ENCODE measurements at regions not wholly inside any gene's neighbourhood (a gene's known extent, or its start where the extent isn't known, plus 50 kb on each side); places are given as distances from the start of the nearest gene placed in this dataset.
"Not testable (repeated sequence)": the region's sequence is repeated elsewhere in the genome, so short reads cannot be mapped to it uniquely, and the experiment has no call there.

DNA sequence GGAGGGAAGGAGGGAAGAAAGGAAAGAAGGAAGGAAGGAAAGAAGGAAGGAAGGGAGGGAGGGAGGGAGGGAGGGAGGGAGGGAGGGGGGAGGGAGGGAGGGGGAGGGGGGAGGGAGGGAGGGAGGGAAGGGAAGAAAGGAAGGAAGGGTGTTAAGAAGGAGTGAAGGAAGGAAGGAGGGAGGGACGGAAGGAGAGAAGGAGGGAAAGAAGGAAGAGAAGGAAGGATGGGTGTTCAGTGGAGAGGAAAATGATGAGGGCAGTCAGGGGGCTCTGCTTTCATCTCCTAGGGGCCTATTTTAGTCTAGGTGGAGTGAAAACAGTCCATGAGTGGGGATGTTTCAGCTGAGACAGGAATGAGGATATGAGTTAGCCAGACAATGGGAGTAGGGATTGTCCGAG, 357.0 kb upstream of the C16orf82 start:
- H3K27me3 ChIP-seq (ENCODE audit: control insufficient read depth, insufficient read depth, low read length) = no peaks in the 10 kb centered on the region
- no peak overlapping the region for H3K27ac ChIP-seq (ENCODE audit: low read depth, low read length)
- no peaks in the 10 kb centered on the region for H3K36me3 ChIP-seq (ENCODE audit: control insufficient read depth, insufficient read depth, low read length)
- H3K9ac ChIP-seq (ENCODE audit: low read depth, low read length) = no peak overlapping the region
- H3K4me3 ChIP-seq (ENCODE audit: low read depth, low read length) = no peak overlapping the region
- H3K4me1 ChIP-seq (ENCODE audit: control insufficient read depth, insufficient read depth, low read length) = peaks cover 5% of the 10 kb centered on the region
- H3K9me3 ChIP-seq (ENCODE audit: control insufficient read depth, insufficient read depth, low read length) = no peaks in the 10 kb centered on the region

DNA sequence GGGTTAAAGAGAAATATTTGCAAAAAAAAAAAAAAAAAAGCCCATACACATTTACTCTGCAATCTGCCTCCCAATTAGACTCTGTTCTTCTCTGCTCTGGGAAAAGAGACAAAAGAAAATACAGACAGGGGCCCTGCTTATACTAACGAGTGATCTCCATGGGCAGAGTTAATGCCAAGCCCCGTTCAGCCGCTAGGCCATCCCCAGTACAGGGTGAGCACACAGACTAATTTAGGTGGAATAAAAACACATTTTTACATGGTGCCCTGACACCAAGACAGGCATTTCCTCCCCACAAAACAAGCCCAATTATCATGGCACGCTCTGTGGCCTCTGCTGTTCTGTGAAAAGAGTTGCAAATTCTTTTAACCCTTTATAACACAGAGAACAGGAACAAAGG, 356.3 kb upstream of the C16orf82 start:
- Histone ChIP-seq H3K4me1 (ENCODE audit: control insufficient read depth, insufficient read depth, low read length) (peaks cover 5% of the 10 kb centered on the region), H3K9me3 (ENCODE audit: control insufficient read depth, insufficient read depth, low read length) (no peaks in the 10 kb centered on the region), H3K9ac (ENCODE audit: low read depth, low read length) (no peak overlapping the region), H3K27ac (ENCODE audit: low read depth, low read length) (no peak overlapping the region), H3K36me3 (ENCODE audit: control insufficient read depth, insufficient read depth, low read length) (no peaks in the 10 kb centered on the region), H3K27me3 (ENCODE audit: control insufficient read depth, insufficient read depth, low read length) (no peaks in the 10 kb centered on the region), H3K4me3 (ENCODE audit: low read depth, low read length) (no peak overlapping the region)

GRCh38 chr16:26712876-26713275, 353.9 kb upstream of the C16orf82 start:
- Histone ChIP-seq H3K4me1 (ENCODE audit: control insufficient read depth, insufficient read depth, low read length) (peaks cover 5% of the 10 kb centered on the region), H3K36me3 (ENCODE audit: control insufficient read depth, insufficient read depth, low read length) (no peaks in the 10 kb centered on the region), H3K9me3 (ENCODE audit: control insufficient read depth, insufficient read depth, low read length) (no peaks in the 10 kb centered on the region), H3K9ac (ENCODE audit: low read depth, low read length) (no peak overlapping the region), H3K27ac (ENCODE audit: low read depth, low read length) (no peak overlapping the region), H3K4me3 (ENCODE audit: low read depth, low read length) (no peak overlapping the region), H3K27me3 (ENCODE audit: control insufficient read depth, insufficient read depth, low read length) (no peaks in the 10 kb centered on the region)

DNA sequence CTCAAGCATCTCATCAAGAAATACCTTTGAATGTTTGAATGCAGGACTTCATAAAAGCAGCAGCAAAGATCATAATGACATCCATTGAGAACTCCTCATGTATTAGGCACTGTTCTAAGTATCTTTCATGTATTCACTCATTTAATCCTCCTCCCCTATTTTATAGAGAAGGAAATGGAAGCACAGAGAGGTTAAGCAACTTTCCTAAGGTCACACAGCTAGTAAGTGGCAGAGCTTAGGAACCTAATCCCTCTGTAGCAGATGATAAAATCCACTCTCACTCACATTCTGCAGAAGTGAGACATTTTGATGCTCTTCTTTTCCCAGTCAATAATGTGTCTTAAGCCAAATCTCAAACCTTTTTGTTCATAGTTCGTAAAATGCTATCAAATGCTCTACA, 350.8 kb upstream of the C16orf82 start:
- Histone ChIP-seq H3K9ac (ENCODE audit: low read depth, low read length) (no peak overlapping the region), H3K36me3 (ENCODE audit: control insufficient read depth, insufficient read depth, low read length) (no peaks in the 10 kb centered on the region), H3K27ac (ENCODE audit: low read depth, low read length) (no peak overlapping the region), H3K4me3 (ENCODE audit: low read depth, low read length) (no peak overlapping the region), H3K4me1 (ENCODE audit: control insufficient read depth, insufficient read depth, low read length) (no peaks in the 10 kb centered on the region; the same call in 1 of the 2 replicates), H3K27me3 (ENCODE audit: control insufficient read depth, insufficient read depth, low read length) (no peaks in the 10 kb centered on the region), H3K9me3 (ENCODE audit: control insufficient read depth, insufficient read depth, low read length) (no peaks in the 10 kb centered on the region)

DNA sequence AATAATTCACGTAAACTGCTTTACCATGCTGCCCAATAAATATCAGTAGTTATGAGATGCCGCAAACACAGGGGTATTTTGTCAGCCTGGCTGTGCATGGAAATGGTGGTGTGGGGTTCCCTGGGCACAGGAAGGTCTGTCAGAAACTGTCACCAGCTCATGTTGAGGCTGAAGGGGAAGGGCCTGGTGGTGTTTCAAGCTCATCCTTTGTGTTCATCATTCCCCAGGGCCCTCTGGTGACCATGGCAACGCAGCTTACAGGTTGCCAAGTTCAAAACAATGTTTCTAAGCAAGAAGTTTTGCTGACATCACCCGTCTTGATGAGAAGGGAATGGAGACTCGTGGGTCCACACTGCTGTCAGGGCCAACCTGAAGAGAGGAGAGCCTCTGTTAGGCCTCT, 348.9 kb upstream of the C16orf82 start:
- H3K9ac ChIP-seq (ENCODE audit: low read depth, low read length) = no peak overlapping the region
- no peak overlapping the region for H3K27ac ChIP-seq (ENCODE audit: low read depth, low read length)
- no peaks in the 10 kb centered on the region for H3K36me3 ChIP-seq (ENCODE audit: control insufficient read depth, insufficient read depth, low read length)
- H3K9me3 ChIP-seq (ENCODE audit: control insufficient read depth, insufficient read depth, low read length) = no peaks in the 10 kb centered on the region
- no peaks in the 10 kb centered on the region for H3K27me3 ChIP-seq (ENCODE audit: control insufficient read depth, insufficient read depth, low read length)
- H3K4me3 ChIP-seq (ENCODE audit: low read depth, low read length) = no peak overlapping the region
- no peaks in the 10 kb centered on the region; the same call in 1 of the 2 replicates for H3K4me1 ChIP-seq (ENCODE audit: control insufficient read depth, insufficient read depth, low read length)

- Histone ChIP-seq H3K4me1 (ENCODE audit: control insufficient read depth, insufficient read depth, low read length) (no peaks in the 10 kb centered on the region), H3K27ac (ENCODE audit: low read depth, low read length) (no peak overlapping the region), H3K9ac (ENCODE audit: low read depth, low read length) (no peak overlapping the region), H3K4me3 (ENCODE audit: low read depth, low read length) (no peak overlapping the region), H3K36me3 (ENCODE audit: control insufficient read depth, insufficient read depth, low read length) (no peaks in the 10 kb centered on the region), H3K9me3 (ENCODE audit: control insufficient read depth, insufficient read depth, low read length) (no peaks in the 10 kb centered on the region), H3K27me3 (ENCODE audit: control insufficient read depth, insufficient read depth, low read length) (no peaks in the 10 kb centered on the region)
Measured at GRCh38 chr16:26721290-26721689, 345.4 kb upstream of the C16orf82 start.

- H3K4me3 ChIP-seq (ENCODE audit: low read depth, low read length); H3K9ac ChIP-seq (ENCODE audit: low read depth, low read length); H3K27ac ChIP-seq (ENCODE audit: low read depth, low read length); H3K27me3 ChIP-seq (ENCODE audit: control insufficient read depth, insufficient read depth, low read length); H3K4me1 ChIP-seq (ENCODE audit: control insufficient read depth, insufficient read depth, low read length); H3K36me3 ChIP-seq (ENCODE audit: control insufficient read depth, insufficient read depth, low read length); H3K9me3 ChIP-seq (ENCODE audit: control insufficient read depth, insufficient read depth, low read length): not testable (repeated sequence)
Measured at GRCh38 chr16:26721957-26722356, 344.8 kb upstream of the C16orf82 start.

DNA sequence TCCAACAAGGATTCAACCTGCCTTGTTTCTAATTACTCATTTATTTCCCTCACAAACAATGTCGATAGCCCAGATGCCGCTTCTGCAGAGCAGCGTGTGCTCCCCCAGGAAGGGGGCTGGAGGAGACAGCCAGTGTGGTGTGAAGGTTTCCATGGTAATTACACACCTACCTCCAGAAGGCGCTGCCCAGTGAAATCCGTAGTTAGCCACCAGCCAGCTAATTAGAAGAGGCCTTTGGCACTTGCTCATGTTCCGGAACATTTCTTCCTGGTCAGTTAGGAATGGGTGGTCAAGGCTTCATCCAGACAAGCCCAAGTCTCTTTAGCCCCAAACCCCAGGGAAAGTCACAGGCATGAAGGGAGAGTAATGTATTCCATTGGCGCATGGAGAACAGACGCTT, 342.5 kb upstream of the C16orf82 start:
- Histone ChIP-seq H3K36me3 (ENCODE audit: control insufficient read depth, insufficient read depth, low read length) (no peaks in the 10 kb centered on the region), H3K9ac (ENCODE audit: low read depth, low read length) (no peak overlapping the region), H3K4me3 (ENCODE audit: low read depth, low read length) (no peak overlapping the region), H3K4me1 (ENCODE audit: control insufficient read depth, insufficient read depth, low read length) (no peaks in the 10 kb centered on the region), H3K27ac (ENCODE audit: low read depth, low read length) (no peak overlapping the region), H3K27me3 (ENCODE audit: control insufficient read depth, insufficient read depth, low read length) (no peaks in the 10 kb centered on the region), H3K9me3 (ENCODE audit: control insufficient read depth, insufficient read depth, low read length) (no peaks in the 10 kb centered on the region)

DNA sequence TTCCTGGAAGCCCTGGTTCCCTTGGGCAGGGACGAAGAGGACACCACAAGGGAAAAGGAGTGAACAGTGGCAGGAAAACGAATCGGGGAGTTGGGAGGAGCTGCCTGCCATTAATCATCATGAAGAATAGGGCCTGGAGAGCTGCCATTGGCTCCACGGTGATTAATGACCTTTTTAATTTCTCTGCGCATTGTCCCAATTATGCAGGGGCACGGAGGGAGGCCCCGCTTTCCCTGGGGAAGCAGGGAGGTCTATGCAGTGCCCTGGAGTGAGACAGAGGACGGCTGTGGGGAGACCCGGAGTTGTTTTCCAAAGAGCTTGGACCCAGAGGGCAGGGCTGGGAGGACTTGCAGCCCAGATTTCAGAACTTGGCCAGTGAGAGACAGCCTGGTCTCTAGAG, 338.9 kb upstream of the C16orf82 start:
- no peaks in the 10 kb centered on the region for H3K4me1 ChIP-seq (ENCODE audit: control insufficient read depth, insufficient read depth, low read length)
- H3K27ac ChIP-seq (ENCODE audit: low read depth, low read length) = no peak overlapping the region

DNA sequence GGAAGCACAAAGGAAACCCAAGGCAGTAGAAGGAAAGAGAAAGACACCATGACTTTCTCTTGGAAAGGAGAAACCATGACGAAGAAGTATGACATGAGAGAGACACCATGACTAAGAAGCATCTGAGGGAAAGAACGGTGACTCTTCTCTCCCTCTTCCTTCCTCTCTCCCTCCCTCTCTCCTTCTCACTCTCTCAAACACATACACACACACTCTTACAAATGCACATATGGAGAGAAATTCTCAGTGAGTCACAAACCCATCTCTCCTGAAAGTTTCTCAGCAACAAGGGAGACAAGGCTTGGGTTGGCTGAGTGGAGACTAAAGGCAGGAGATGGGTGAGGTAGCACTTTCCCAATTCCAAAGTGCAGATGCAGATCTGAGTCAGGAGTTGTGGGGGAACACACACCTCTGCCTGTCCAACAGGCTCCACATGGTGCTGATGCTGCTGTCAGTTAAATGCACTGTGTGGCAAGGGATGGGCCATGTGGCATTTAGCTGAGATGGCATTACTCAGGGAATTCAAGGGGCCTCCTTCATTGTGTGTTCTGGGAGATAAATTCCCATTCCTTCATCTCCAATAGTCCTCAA, 336.7 kb upstream of the C16orf82 start:
- Histone ChIP-seq H3K4me3 (ENCODE audit: low read depth, low read length) (no peak overlapping the region), H3K27me3 (ENCODE audit: control insufficient read depth, insufficient read depth, low read length) (no peaks in the 10 kb centered on the region), H3K9ac (ENCODE audit: low read depth, low read length) (no peak overlapping the region), H3K36me3 (ENCODE audit: control insufficient read depth, insufficient read depth, low read length) (no peaks in the 10 kb centered on the region), H3K9me3 (ENCODE audit: control insufficient read depth, insufficient read depth, low read length) (no peaks in the 10 kb centered on the region), H3K27ac (ENCODE audit: low read depth, low read length) (no peak overlapping the region), H3K4me1 (ENCODE audit: control insufficient read depth, insufficient read depth, low read length) (no peaks in the 10 kb centered on the region)

More for the DNA sequence above, 338.9 kb upstream of the C16orf82 start:
- H3K36me3 ChIP-seq (ENCODE audit: control insufficient read depth, insufficient read depth, low read length) = no peaks in the 10 kb centered on the region
- no peaks in the 10 kb centered on the region for H3K27me3 ChIP-seq (ENCODE audit: control insufficient read depth, insufficient read depth, low read length)
- H3K9me3 ChIP-seq (ENCODE audit: control insufficient read depth, insufficient read depth, low read length) = no peaks in the 10 kb centered on the region
- no peak overlapping the region for H3K9ac ChIP-seq (ENCODE audit: low read depth, low read length)
- H3K4me3 ChIP-seq (ENCODE audit: low read depth, low read length) = no peak overlapping the region

DNA sequence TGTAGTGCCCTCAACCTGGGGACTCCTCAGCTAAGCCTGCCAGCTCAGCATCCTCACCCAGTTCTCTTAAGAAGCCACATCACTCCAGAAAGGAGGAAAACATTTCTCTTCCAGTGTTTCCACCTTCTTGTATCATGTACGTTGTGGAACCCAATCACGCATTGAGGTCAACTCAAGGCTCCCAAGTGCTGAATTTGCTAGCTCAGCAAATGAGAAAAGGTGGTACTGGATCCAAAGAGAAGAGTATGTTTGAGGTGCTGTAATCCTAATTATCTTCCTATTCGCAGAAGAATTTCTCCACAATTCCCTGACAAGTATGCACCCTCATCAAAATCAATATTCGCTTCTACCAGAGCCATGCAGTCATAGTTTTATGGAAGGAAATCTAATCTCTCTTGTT, 335.0 kb upstream of the C16orf82 start:
- Histone ChIP-seq H3K36me3 (ENCODE audit: control insufficient read depth, insufficient read depth, low read length) (no peaks in the 10 kb centered on the region), H3K9me3 (ENCODE audit: control insufficient read depth, insufficient read depth, low read length) (no peaks in the 10 kb centered on the region), H3K4me3 (ENCODE audit: low read depth, low read length) (no peak overlapping the region), H3K4me1 (ENCODE audit: control insufficient read depth, insufficient read depth, low read length) (no peaks in the 10 kb centered on the region), H3K27me3 (ENCODE audit: control insufficient read depth, insufficient read depth, low read length) (no peaks in the 10 kb centered on the region), H3K27ac (ENCODE audit: low read depth, low read length) (no peak overlapping the region), H3K9ac (ENCODE audit: low read depth, low read length) (no peak overlapping the region)

DNA sequence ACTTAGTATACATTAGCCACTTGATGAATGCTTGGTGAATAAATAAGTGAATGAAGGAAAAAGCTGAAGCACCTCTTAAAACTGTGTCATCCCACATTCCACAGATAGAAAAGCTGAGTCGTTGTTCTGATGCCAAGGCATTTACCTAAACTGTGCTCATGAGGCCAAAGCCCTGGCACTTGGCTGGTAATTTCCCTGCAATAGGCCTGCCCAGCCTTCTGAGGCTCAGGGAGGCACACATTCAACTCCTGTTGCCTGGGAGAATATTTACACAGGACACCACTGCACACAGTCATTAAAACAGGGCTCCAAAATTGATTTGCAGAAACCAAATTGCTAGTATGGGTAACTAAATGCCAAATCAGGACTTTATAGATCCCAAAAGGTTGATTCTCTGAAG, 333.0 kb upstream of the C16orf82 start:
- Histone ChIP-seq H3K9ac (ENCODE audit: low read depth, low read length) (no peak overlapping the region), H3K9me3 (ENCODE audit: control insufficient read depth, insufficient read depth, low read length) (no peaks in the 10 kb centered on the region), H3K27me3 (ENCODE audit: control insufficient read depth, insufficient read depth, low read length) (no peaks in the 10 kb centered on the region), H3K36me3 (ENCODE audit: control insufficient read depth, insufficient read depth, low read length) (no peaks in the 10 kb centered on the region), H3K27ac (ENCODE audit: low read depth, low read length) (no peak overlapping the region), H3K4me3 (ENCODE audit: low read depth, low read length) (no peak overlapping the region), H3K4me1 (ENCODE audit: control insufficient read depth, insufficient read depth, low read length) (no peaks in the 10 kb centered on the region)

Data from HUES48 (cell line).